RPMI8226 (cell line): ENCODE measurements at regions not wholly inside any gene's neighbourhood (a gene's known extent, or its start where the extent isn't known, plus 50 kb on each side); places are given as distances from the start of the nearest gene placed in this dataset.
"Not testable (repeated sequence)": the region's sequence is repeated elsewhere in the genome, so short reads cannot be mapped to it uniquely, and the experiment has no call there.

Experiments used
- DNase-seq: peaks from one replicate; pipeline ENCODE4 v3.0.0-alpha.2; 2015

GRCh38 chr4:4048227-4048626, 178.5 kb downstream of the OTOP1 start:
- not testable (repeated sequence) for DNase-seq

GRCh38 chr4:4050781-4051180, 175.9 kb downstream of the OTOP1 start:
- not testable (repeated sequence) for DNase-seq

- not testable (repeated sequence) for DNase-seq
Observed at GRCh38 chr4:4052933-4053332, 173.8 kb downstream of the OTOP1 start.

GRCh38 chr4:4057226-4057625, 169.5 kb downstream of the OTOP1 start:
- DNase-seq, result not testable (repeated sequence)

- not testable (repeated sequence) for DNase-seq
Observed at GRCh38 chr4:4084171-4084570, 142.6 kb downstream of the OTOP1 start.

GRCh38 chr4:4089716-4090419, 136.9 kb downstream of the OTOP1 start:
- not testable (repeated sequence) for DNase-seq

- not testable (repeated sequence) for DNase-seq
Observed at GRCh38 chr4:4090720-4091119, 136.0 kb downstream of the OTOP1 start.

- not testable (repeated sequence) for DNase-seq
Observed at GRCh38 chr4:4092159-4092558, 134.6 kb downstream of the OTOP1 start.

GRCh38 chr4:4099610-4100009, 127.1 kb downstream of the OTOP1 start:
- DNase-seq, result not testable (repeated sequence)

GRCh38 chr4:4106923-4107322, 119.8 kb downstream of the OTOP1 start:
- not testable (repeated sequence) for DNase-seq

GRCh38 chr4:4107411-4108107, 119.2 kb downstream of the OTOP1 start:
- DNase-seq, result peak; percentile 75

- DNase-seq, result not testable (repeated sequence)
Observed at GRCh38 chr4:4115381-4115780, 111.3 kb downstream of the OTOP1 start.

GRCh38 chr4:4116901-4117300, 109.8 kb downstream of the OTOP1 start:
- DNase-seq, result not testable (repeated sequence)

- DNase-seq, result not testable (repeated sequence)
Observed at GRCh38 chr4:4134368-4134767, 92.4 kb downstream of the OTOP1 start.

- DNase-seq, result not testable (repeated sequence)
Observed at GRCh38 chr4:4136621-4137020, 90.1 kb downstream of the OTOP1 start.
